ENCODE measurements at regions not wholly inside any gene's neighbourhood (a gene's known extent, or its start where the extent isn't known, plus 50 kb on each side); places are given as distances from the start of the nearest gene placed in this dataset.

- no peaks in the 10 kb centered on the region for H3K9me3 ChIP-seq
- no peak for DNase-seq (ENCODE audit: low spot score in 2 of 2)
- H3K36me3 ChIP-seq: no peaks in the 10 kb centered on the region
- no peak overlapping the region for H3K4me3 ChIP-seq
- WGBS: 35% methylated on average over 1 of the region's 1 CpG
- H3K4me1 ChIP-seq: peaks cover 32% of the 10 kb centered on the region
- no peaks in the 10 kb centered on the region for H3K27me3 ChIP-seq
- H3K27ac ChIP-seq: no peak overlapping the region
- TF ChIP-seq CTCF (IDR thresholded peaks at IDR 0.05) (no peak), POLR2AphosphoS5 (IDR thresholded peaks at IDR 0.05) (no peak), POLR2A (IDR thresholded peaks at IDR 0.05) (no peak), EP300 (IDR thresholded peaks at IDR 0.05) (no peak)
Measured at GRCh38 chr5:74541381-74541781, 99.1 kb downstream of the ENC1 start.

- DNase-seq (ENCODE audit: low spot score in 2 of 2): no peak
- Histone ChIP-seq H3K4me1 (peaks cover 32% of the 10 kb centered on the region), H3K4me3 (no peak overlapping the region)
Measured at GRCh38 chr5:74540622-74541021, 99.9 kb downstream of the ENC1 start.

GRCh38 chr5:74539986-74540385, 100.5 kb downstream of the ENC1 start:
- Histone ChIP-seq H3K4me3 (no peak overlapping the region), H3K9me3 (no peaks in the 10 kb centered on the region), H3K36me3 (no peaks in the 10 kb centered on the region), H3K27ac (no peak overlapping the region), H3K4me1 (peaks cover 32% of the 10 kb centered on the region), H3K27me3 (no peaks in the 10 kb centered on the region)
- TF ChIP-seq POLR2AphosphoS5 (IDR thresholded peaks at IDR 0.05) (no peak), POLR2A (IDR thresholded peaks at IDR 0.05) (no peak), EP300 (IDR thresholded peaks at IDR 0.05) (no peak), CTCF (IDR thresholded peaks at IDR 0.05) (no peak)
- WGBS: 63% methylated on average over 7 of the region's 7 CpGs
- no peak for DNase-seq (ENCODE audit: low spot score in 2 of 2)

More at GRCh38 chr5:74540622-74541021, 99.9 kb downstream of the ENC1 start:
- Histone ChIP-seq H3K9me3 (no peaks in the 10 kb centered on the region), H3K27me3 (no peaks in the 10 kb centered on the region), H3K36me3 (no peaks in the 10 kb centered on the region), H3K27ac (no peak overlapping the region)
- 67% methylated on average over 1 of the region's 1 CpG for WGBS
- no peak for TF ChIP-seq EP300 (IDR thresholded peaks at IDR 0.05)

GRCh38 chr5:74538206-74538661, 102.3 kb downstream of the ENC1 start:
- 35% methylated on average over 3 of the region's 3 CpGs for WGBS
- Histone ChIP-seq H3K4me3 (no peak overlapping the region), H3K27ac (no peak overlapping the region), H3K36me3 (no peaks in the 10 kb centered on the region), H3K27me3 (no peaks in the 10 kb centered on the region), H3K4me1 (peaks cover 22% of the 10 kb centered on the region), H3K9me3 (no peaks in the 10 kb centered on the region)
- TF ChIP-seq CTCF (IDR thresholded peaks at IDR 0.05): no peak
- TF ChIP-seq POLR2AphosphoS5 (IDR thresholded peaks at IDR 0.05): no peak
- TF ChIP-seq EP300 (IDR thresholded peaks at IDR 0.05): no peak
- no peak for TF ChIP-seq POLR2A (IDR thresholded peaks at IDR 0.05)
- no peak for DNase-seq (ENCODE audit: low spot score in 2 of 2)

DNA sequence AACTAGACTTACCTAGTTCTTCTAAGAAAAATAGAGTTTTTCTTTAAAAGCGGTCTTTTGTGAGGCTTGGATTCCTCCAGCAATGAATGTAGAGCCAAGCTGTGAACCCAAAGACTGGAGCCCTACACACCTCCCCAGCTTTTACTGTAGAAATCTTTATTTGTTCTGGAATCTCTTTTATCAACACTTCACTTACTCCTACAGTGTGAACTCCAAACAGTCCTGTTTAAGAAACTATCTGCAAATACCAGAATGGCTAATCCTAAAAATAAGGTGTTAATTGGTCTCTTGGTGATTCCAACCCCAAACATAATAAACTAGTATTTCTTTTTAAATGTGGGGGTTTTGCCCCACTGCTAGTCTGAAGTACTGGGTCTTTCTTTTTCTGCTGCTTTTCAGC, 103.9 kb downstream of the ENC1 start:
- Histone ChIP-seq H3K4me3 (no peak overlapping the region), H3K27ac (no peak overlapping the region), H3K27me3 (no peaks in the 10 kb centered on the region), H3K9me3 (no peaks in the 10 kb centered on the region), H3K4me1 (peaks cover 14% of the 10 kb centered on the region), H3K36me3 (no peaks in the 10 kb centered on the region)
- WGBS: 100% methylated on average over 1 of the region's 1 CpG
- no peak for DNase-seq (ENCODE audit: low spot score in 2 of 2)
- no peak for TF ChIP-seq EP300 (IDR thresholded peaks at IDR 0.05)
- no peak for TF ChIP-seq POLR2AphosphoS5 (IDR thresholded peaks at IDR 0.05)
- TF ChIP-seq POLR2A (IDR thresholded peaks at IDR 0.05): no peak
- TF ChIP-seq CTCF (IDR thresholded peaks at IDR 0.05): no peak

DNA sequence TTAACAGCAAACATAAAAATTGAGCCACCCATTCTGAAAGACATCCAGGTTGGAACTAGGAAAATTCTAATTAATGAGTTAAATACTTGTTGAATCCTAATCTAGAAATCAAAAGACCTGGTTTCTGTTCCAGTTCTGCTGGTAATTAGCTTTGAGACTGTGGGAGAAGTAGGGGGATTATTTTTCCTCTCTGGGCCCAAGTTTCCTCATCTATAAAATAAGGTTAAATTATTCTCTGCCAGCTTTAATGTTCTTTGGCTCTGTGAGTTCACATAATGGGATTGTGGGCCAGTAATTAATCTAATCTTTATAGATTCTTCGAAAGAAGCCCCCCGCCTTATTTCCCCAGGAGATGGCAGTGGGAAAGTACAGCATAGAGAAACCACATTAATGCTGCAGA, 104.6 kb downstream of the ENC1 start:
- WGBS: 75% methylated on average over 2 of the region's 2 CpGs
- Histone ChIP-seq H3K9me3 (no peaks in the 10 kb centered on the region), H3K27ac (no peak overlapping the region), H3K27me3 (no peaks in the 10 kb centered on the region), H3K4me1 (peaks cover 7% of the 10 kb centered on the region), H3K36me3 (no peaks in the 10 kb centered on the region), H3K4me3 (no peak overlapping the region)
- TF ChIP-seq POLR2A (IDR thresholded peaks at IDR 0.05): no peak
- no peak for TF ChIP-seq POLR2AphosphoS5 (IDR thresholded peaks at IDR 0.05)
- TF ChIP-seq CTCF (IDR thresholded peaks at IDR 0.05): no peak
- no peak for TF ChIP-seq EP300 (IDR thresholded peaks at IDR 0.05)
- DNase-seq (ENCODE audit: low spot score in 2 of 2): no peak
